ENCODE measurements at regions not wholly inside any gene's neighbourhood (a gene's known extent, or its start where the extent isn't known, plus 50 kb on each side); places are given as distances from the start of the nearest gene placed in this dataset.

- H3K4me3 ChIP-seq: no peak overlapping the region
- intact Hi-C loops (cut with DNase I; ENCODE audit: low total_unique reads): no loop called here
- no peaks in the 10 kb centered on the region for H3K9me3 ChIP-seq
- WGBS, 5 donors: 78 to 93% (median 87%) methylated on average over 4 of the region's 4 CpGs
- H3K4me1 ChIP-seq: no peaks in the 10 kb centered on the region
- no peak for TF ChIP-seq CTCF (IDR thresholded peaks at IDR 0.05 in 8 of 11, conservative IDR thresholded peaks at IDR 0.05 in 3 of 11)
- TF ChIP-seq POLR2A (IDR thresholded peaks at IDR 0.05): no peak
- TF ChIP-seq POLR2AphosphoS5 (IDR thresholded peaks at IDR 0.05): no peak
- H3K27me3 ChIP-seq (replicated peaks in 1 of 7): no peaks in the 10 kb centered on the region
- no peaks in the 10 kb centered on the region for H3K36me3 ChIP-seq
- no peak for DNase-seq
- H3K27ac ChIP-seq: no peak overlapping the region
Observed at GRCh38 chr5:72656331-72656730, 149.1 kb upstream of the ZNF366 start.

GRCh38 chr5:72654231-72654630 is 147.0 kb upstream of the ZNF366 start:
- no peaks in the 10 kb centered on the region for H3K27me3 ChIP-seq (replicated peaks in 1 of 7)
- no peak overlapping the region for H3K4me3 ChIP-seq
- H3K9me3 ChIP-seq: no peaks in the 10 kb centered on the region
- intact Hi-C loops (cut with DNase I; ENCODE audit: low total_unique reads): no loop called here
- H3K36me3 ChIP-seq: no peaks in the 10 kb centered on the region
- no peaks in the 10 kb centered on the region for H3K4me1 ChIP-seq
- 51 to 83% (median 80%) methylated on average over 2 of the region's 2 CpGs for WGBS, 5 donors
- no peak overlapping the region for H3K27ac ChIP-seq
- no peak for TF ChIP-seq POLR2A (IDR thresholded peaks at IDR 0.05)
- no peak for TF ChIP-seq POLR2AphosphoS5 (IDR thresholded peaks at IDR 0.05)
- no peak for TF ChIP-seq CTCF (IDR thresholded peaks at IDR 0.05 in 8 of 11, conservative IDR thresholded peaks at IDR 0.05 in 3 of 11)
- no peak for DNase-seq

- no peaks in the 10 kb centered on the region for H3K4me1 ChIP-seq
- H3K27ac ChIP-seq: no peak overlapping the region
- intact Hi-C loops (cut with DNase I; ENCODE audit: low total_unique reads): no loop called here
- no peaks in the 10 kb centered on the region for H3K27me3 ChIP-seq (replicated peaks in 1 of 7)
- 71 to 94% (median 81%) methylated on average over 2 of the region's 2 CpGs for WGBS, 5 donors
- no peak overlapping the region for H3K4me3 ChIP-seq
- TF ChIP-seq CTCF (IDR thresholded peaks at IDR 0.05 in 8 of 11, conservative IDR thresholded peaks at IDR 0.05 in 3 of 11): no peak
- no peak for TF ChIP-seq POLR2AphosphoS5 (IDR thresholded peaks at IDR 0.05)
- no peak for TF ChIP-seq POLR2A (IDR thresholded peaks at IDR 0.05)
- no peak for DNase-seq
- H3K36me3 ChIP-seq: no peaks in the 10 kb centered on the region
- no peaks in the 10 kb centered on the region for H3K9me3 ChIP-seq
Observed at GRCh38 chr5:72653586-72653985, 146.4 kb upstream of the ZNF366 start.

GRCh38 chr5:72651779-72652178 is 144.6 kb upstream of the ZNF366 start:
- H3K4me1 ChIP-seq: no peaks in the 10 kb centered on the region
- no peak overlapping the region for H3K4me3 ChIP-seq
- no peak for DNase-seq
- no peaks in the 10 kb centered on the region for H3K9me3 ChIP-seq
- no peak overlapping the region for H3K27ac ChIP-seq
- intact Hi-C loops (cut with DNase I; ENCODE audit: low total_unique reads): no loop called here
- TF ChIP-seq POLR2AphosphoS5 (IDR thresholded peaks at IDR 0.05) (no peak), POLR2A (IDR thresholded peaks at IDR 0.05) (no peak), CTCF (IDR thresholded peaks at IDR 0.05 in 8 of 11, conservative IDR thresholded peaks at IDR 0.05 in 3 of 11) (no peak)
- H3K27me3 ChIP-seq (replicated peaks in 1 of 7): no peaks in the 10 kb centered on the region
- no peaks in the 10 kb centered on the region for H3K36me3 ChIP-seq
